NB4 (cell line): ENCODE measurements at regions not wholly inside any gene's neighbourhood (a gene's known extent, or its start where the extent isn't known, plus 50 kb on each side); places are given as distances from the start of the nearest gene placed in this dataset.

Experiments
- DNase-seq: peaks from one replicate; pipeline ENCODE4 v3.0.0; 2010; ENCODE audit warnings: low read depth
- H3K4me3 ChIP-seq: one replicate; pipeline ENCODE4 v1.5.1; 2011; ENCODE audit warnings: mild to moderate bottlenecking, low read depth, low read length, moderate library complexity
- MYC ChIP-seq: IDR thresholded peaks from 2 replicates; pipeline ENCODE4 v1.6.1; 2011; ENCODE audit warnings: low read depth, low read length
- POLR2A ChIP-seq: IDR thresholded peaks from 2 replicates; pipeline ENCODE4 v1.6.1; 2011; ENCODE audit warnings: mild to moderate bottlenecking; ENCODE audit not compliant: insufficient read length; ENCODE audit errors: extremely low read depth
- TF ChIP-seq, protein P1 (sequence below): IDR thresholded peaks from 2 replicates; pipeline ENCODE4 v1.6.1; 2011; ENCODE audit warnings: low read depth, low read length
- TF ChIP-seq, protein P2 (sequence below): IDR thresholded peaks from one replicate; pipeline ENCODE4 v1.5.1; 2012; ENCODE audit warnings: low read depth, low read length

DNA sequence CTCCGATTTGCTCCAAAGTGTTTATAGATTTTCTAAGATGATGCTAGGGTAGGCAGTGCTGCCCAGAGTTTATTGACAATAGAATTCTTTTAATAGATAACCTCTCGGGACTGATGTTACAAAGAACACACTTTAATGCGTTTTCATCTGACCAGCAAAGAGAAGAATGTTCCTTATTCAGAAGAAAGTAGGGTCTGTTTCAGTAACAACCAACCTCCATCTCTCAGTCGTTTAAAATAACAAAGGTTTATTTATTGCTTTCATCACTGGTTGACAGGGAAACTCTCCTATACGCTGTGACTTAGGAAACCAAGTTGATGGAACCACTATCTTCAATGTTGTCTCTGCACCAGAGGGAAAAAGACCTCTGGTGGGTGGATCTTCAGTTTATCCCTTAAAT lies 55.1 kb upstream of the PAPPA start:
- TF ChIP-seq, protein P1, sequence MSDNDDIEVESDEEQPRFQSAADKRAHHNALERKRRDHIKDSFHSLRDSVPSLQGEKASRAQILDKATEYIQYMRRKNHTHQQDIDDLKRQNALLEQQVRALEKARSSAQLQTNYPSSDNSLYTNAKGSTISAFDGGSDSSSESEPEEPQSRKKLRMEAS: no peak
- no peak for TF ChIP-seq POLR2A
- TF ChIP-seq MYC: no peak
- TF ChIP-seq, protein P2, sequence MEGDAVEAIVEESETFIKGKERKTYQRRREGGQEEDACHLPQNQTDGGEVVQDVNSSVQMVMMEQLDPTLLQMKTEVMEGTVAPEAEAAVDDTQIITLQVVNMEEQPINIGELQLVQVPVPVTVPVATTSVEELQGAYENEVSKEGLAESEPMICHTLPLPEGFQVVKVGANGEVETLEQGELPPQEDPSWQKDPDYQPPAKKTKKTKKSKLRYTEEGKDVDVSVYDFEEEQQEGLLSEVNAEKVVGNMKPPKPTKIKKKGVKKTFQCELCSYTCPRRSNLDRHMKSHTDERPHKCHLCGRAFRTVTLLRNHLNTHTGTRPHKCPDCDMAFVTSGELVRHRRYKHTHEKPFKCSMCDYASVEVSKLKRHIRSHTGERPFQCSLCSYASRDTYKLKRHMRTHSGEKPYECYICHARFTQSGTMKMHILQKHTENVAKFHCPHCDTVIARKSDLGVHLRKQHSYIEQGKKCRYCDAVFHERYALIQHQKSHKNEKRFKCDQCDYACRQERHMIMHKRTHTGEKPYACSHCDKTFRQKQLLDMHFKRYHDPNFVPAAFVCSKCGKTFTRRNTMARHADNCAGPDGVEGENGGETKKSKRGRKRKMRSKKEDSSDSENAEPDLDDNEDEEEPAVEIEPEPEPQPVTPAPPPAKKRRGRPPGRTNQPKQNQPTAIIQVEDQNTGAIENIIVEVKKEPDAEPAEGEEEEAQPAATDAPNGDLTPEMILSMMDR: no peak
- H3K4me3 ChIP-seq: no peak overlapping the region
- DNase-seq: no peak

DNA sequence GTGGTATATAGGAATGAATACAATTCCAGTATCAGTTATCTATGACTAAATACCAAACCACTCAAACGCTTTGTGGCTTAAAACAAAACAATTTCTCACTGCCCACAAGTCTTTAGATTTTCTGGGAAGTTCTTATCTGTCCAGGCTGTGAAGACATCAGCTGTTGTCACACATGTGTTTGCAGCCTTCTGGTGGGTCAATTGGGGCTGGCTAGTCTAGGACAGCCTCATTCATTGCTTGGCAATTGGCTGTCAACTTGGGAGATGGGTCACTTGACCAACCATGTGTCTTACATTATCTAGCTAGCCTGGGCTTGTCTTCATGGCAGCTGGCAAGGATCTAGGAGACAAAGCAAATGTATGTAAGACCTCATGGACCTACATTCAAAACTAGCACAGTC lies 53.8 kb upstream of the PAPPA start:
- TF ChIP-seq, protein P2: no peak
- TF ChIP-seq POLR2A: no peak
- TF ChIP-seq MYC: no peak
- TF ChIP-seq, protein P1: no peak
- DNase-seq: no peak
- H3K4me3 ChIP-seq: no peak overlapping the region

DNA sequence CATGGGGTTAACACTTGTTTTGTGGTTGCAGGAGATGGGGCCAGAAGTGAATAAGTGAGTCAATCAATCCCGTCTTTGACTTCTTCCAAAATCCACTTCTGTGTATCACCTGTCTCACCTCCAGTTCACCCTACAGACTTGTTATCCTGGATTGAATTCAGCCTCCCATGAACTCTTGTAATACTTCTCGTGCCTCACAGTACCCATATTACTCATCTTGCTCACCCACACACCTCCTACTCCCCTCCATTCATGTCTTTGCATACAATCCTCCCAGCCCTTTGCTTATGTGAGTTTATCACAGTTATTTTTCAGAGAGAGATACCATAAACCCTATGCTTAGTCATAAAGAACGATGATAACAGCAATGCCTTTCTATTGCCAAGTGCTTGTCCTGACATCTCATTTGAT lies 52.9 kb upstream of the PAPPA start:
- DNase-seq: no peak
- TF ChIP-seq POLR2A (no peak), MYC (no peak)
- TF ChIP-seq, protein P2: no peak
- TF ChIP-seq, protein P1: no peak

DNA sequence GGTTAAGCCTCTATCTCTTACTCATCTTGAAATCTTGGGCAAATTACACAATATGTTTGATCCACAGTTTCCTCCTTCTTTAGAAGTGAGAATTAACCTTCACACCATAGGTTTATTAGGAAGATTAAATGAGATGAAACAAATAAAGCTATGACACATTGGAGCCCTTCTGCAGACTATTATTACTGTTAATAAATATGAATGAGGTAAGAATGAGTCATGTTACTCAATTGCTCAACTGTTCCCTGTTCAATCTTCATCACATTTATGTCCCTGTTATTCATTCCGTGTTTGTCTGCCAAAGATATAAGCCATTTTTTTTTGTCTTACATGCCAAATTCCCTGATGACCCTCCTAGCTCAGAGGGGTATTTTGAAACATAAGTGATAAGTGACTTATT lies 52.1 kb upstream of the PAPPA start:
- H3K4me3 ChIP-seq: no peak overlapping the region
- DNase-seq: no peak
- TF ChIP-seq MYC: no peak
- TF ChIP-seq, protein P2: no peak
- TF ChIP-seq, protein P1: no peak
- no peak for TF ChIP-seq POLR2A

More for the DNA sequence above, 52.9 kb upstream of the PAPPA start:
- no peak overlapping the region for H3K4me3 ChIP-seq

DNA sequence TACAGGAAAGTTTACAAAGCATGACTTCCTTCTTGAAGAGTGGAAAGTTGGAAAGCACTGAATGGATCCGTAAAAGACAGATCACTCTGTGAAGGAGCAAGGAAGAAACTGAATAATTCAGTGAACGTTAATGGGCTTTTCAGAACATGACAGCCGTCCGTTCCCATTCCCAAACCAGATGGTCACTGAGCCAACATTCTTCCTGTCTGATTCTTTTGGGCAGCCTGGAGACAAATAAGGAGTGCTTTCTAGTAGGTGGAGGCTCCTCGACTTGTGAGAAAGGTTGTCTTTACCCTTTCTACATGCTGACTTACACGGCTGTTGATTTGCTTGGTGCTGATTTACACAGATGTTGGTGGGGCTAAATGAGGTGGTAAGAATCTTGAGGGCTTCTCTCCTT lies 51.0 kb upstream of the PAPPA start:
- TF ChIP-seq, protein P2: no peak
- TF ChIP-seq, protein P1: no peak
- TF ChIP-seq MYC (no peak), POLR2A (no peak)
- no peak for DNase-seq

More for the DNA sequence above, 51.0 kb upstream of the PAPPA start:
- no peak overlapping the region for H3K4me3 ChIP-seq
